GM13976 (cell line): ENCODE measurements at regions not wholly inside any gene's neighbourhood (a gene's known extent, or its start where the extent isn't known, plus 50 kb on each side); places are given as distances from the start of the nearest gene placed in this dataset.

Experiments used
- DNase-seq: peaks from one replicate; pipeline ENCODE4 v3.0.0; 2012; ENCODE audit warnings: low spot score
- in situ Hi-C: fragments of 300-500 bp; cut with MboI; formaldehyde crosslinking; loops from one replicate; pipeline ENCODE4 v1.12.0; 2022; ENCODE audit warnings: low sequenced_read_pairs, mixed read lengths, inconsistent platforms; ENCODE audit not compliant: unreplicated experiment
- TF ChIP-seq, protein P1 (sequence below): IDR thresholded peaks from 2 replicates; pipeline ENCODE4 v1.5.1; 2012; ENCODE audit warnings: borderline replicate concordance, mild to moderate bottlenecking; ENCODE audit not compliant: insufficient read depth; ENCODE audit errors: extremely low read depth, missing control alignments, control extremely low read depth

DNA sequence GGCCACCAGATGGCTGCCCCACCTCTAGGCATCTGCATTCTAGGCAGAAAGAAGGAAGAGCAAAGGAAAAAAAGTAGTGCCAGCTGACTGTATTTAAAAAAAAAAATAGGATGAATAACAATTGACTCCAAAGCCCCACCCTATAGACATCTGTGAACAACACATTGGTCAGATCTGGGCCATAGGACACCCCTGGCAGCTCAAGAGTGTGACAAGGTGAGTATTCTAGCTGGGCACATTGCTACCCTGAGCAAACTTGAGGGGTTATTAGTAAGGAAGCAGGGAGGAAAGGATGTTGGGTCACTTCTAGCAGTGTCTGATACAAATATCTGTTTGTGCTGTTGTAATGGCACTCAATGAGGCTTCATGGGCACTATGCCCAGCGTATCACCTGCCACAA is 58.6 kb upstream of the NPAS2 start:
- no peak for DNase-seq
- in situ Hi-C loops, result no loop called here
- TF ChIP-seq, protein P1, sequence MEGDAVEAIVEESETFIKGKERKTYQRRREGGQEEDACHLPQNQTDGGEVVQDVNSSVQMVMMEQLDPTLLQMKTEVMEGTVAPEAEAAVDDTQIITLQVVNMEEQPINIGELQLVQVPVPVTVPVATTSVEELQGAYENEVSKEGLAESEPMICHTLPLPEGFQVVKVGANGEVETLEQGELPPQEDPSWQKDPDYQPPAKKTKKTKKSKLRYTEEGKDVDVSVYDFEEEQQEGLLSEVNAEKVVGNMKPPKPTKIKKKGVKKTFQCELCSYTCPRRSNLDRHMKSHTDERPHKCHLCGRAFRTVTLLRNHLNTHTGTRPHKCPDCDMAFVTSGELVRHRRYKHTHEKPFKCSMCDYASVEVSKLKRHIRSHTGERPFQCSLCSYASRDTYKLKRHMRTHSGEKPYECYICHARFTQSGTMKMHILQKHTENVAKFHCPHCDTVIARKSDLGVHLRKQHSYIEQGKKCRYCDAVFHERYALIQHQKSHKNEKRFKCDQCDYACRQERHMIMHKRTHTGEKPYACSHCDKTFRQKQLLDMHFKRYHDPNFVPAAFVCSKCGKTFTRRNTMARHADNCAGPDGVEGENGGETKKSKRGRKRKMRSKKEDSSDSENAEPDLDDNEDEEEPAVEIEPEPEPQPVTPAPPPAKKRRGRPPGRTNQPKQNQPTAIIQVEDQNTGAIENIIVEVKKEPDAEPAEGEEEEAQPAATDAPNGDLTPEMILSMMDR, result no peak

DNA sequence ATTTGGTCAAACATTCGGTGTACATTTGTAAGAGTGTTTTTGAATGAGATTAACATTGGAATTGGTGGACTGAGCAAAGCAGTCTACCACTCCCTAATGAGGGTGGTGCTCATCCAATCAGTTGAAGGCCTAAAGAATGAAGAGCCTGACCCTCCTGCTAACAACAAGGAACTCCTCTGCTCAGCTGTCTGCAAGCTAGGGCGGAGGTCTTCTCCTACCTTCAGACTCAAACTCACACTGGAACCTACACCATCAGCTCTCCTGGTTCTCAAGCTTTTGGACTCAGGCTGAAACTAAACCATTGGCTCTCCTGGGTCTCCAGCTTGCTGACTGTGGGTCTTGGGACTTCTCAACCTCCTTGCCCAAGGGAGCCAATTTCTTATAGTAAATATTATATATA is 55.5 kb upstream of the NPAS2 start:
- in situ Hi-C loops, result no loop called here
- TF ChIP-seq, protein P1, result no peak

DNA sequence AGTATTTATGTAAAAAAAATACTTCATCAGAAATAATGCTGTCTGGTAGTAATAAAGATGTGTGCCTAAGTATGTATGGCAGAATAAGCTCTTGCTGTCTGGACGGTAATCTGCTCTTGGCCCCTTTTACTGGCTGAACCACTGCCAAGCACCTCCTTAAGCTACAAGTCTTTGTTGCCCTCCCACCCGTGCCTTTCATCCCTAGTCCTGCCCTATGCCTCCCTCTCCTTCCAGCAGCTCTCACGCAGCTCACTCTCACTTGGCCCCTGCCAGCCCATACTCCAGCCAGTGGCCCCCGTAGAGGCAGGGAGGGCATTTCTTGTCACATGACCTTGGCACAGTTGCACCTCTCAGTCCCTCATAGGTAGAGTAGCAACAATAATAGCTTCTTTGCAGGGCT is 54.5 kb upstream of the NPAS2 start:
- TF ChIP-seq, protein P1, result no peak
- no peak for DNase-seq
- in situ Hi-C loops, result no loop called here

More for the DNA sequence above, 55.5 kb upstream of the NPAS2 start:
- DNase-seq, result no peak

DNA sequence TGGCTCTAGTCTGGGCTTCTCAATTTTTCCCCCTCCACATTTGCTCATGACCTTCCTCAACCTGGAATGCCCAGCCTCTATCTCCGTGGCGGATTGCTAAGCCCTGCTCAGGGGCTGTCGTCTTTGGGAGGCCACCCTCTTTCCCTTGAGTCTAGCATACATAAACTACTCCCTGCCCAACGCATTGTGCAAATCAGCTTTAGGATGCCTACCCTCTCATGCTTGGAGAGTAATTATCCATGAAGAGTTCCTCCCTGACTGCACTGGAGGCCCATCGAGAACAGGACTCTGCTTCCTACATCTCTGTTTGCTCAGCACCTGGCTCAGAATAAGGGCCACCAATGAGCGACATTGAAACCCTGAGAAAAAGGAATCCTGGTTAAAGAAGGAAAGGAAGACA is 53.7 kb upstream of the NPAS2 start:
- in situ Hi-C loops, result no loop called here
- DNase-seq, result no peak
- TF ChIP-seq, protein P1, result no peak

DNA sequence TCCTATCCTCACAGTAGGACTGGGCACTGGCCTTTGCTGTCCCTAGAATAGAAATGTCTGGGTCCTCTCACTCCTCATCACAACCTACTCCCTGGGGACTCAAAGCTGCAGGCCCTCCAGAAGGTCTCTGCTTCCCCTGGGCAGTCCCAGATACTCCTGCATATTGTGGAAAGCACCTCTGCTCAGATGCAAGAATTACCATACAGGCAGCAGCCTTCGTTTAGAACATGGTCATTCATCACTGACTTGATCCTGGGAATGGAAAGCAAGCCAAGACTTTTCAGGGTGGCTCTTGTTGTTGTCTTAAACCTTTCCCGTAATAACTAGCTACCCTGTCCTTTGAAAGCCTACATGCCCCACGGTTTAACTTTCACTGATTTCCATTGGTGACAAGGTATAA is 53.1 kb upstream of the NPAS2 start:
- DNase-seq, result no peak
- TF ChIP-seq, protein P1, result no peak
- in situ Hi-C loops, result no loop called here

DNA sequence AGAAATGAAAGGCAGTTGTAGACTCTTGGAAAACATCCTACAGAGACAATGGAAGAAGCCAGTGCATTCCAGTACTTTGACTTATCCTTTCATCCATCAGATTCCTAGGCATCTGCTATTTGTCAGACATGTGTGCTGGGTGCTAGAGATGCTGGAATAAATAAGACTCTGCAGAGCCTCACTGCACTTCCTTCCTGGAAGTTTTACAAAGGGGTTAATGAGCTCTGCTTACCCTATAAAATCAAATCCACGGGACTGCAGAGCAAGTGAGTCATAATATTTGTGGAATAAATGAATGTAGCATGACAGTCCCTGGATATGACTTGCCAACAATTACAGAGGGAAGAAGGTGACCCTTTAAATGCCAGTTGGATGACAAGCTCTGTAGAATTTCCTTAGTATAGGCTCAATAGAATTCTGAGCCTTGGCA is 52.7 kb upstream of the NPAS2 start:
- no peak for DNase-seq
- TF ChIP-seq, protein P1, result no peak
- in situ Hi-C loops, result no loop called here

DNA sequence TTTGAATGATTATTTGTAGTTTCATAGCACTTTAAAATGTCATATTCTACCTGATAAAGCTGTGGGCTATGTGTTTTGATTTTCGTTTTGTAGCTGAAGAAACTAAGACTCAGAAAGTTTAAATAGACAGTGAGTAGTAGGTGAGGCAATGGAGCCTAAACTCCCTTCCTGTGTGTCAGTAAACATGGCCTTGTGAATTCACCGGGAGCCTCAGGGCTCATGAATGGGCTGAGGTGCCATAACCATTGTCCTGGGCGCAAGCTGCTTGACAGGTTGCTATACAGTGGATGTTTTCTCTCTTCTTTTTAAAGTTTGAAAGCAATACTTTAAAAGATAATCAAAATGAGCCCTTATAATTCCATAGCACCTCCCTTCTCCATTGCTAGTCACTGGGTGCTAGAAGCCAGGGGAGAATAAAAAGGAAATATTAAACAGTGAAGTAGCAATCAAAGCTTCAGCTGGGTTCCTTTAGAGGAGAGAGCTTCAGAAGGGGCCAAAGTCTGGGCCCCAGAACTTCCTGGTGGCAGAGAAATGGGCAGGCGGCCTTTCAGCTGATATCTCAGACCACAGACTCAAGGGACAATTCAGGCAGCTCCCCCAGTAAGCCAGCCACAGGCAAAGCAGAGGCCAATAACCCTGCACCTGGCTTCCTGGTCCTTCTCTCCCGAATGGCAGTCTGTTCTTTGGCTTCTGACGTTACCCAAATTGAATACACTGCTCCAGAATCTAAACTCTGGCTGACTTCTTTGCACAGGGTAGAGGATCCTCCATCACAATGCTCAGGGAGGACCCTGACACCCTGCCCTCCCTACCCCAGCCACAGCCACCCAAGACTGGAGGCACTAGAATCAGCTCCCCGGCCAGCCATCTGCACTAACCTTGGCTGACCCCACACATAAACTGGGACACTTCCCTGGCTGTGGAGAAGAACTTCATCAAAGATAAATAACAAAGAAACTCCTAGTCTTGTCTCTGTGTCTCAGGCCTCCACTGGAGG is 51.8 kb upstream of the NPAS2 start:
- DNase-seq, result no peak
- in situ Hi-C loops, result no loop called here
- TF ChIP-seq, protein P1, result no peak
